H9 (cell line): ENCODE measurements at regions not wholly inside any gene's neighbourhood (a gene's known extent, or its start where the extent isn't known, plus 50 kb on each side); places are given as distances from the start of the nearest gene placed in this dataset.

ENCODE experiments used
- DNase-seq: peaks from one replicate; pipeline ENCODE4 v3.0.0-alpha.2; 2017
- H2AFZ ChIP-seq: one replicate; pipeline ENCODE4 v1.6.1; 2013; ENCODE audit warnings: mild to moderate bottlenecking, low read length, control low read depth, moderate library complexity
- H2AK5ac ChIP-seq: 2 replicates; pipeline ENCODE4 v1.6.1; 2013; ENCODE audit warnings: low read length, control low read depth, mixed read lengths; ENCODE audit not compliant: insufficient read length
- H2BK120ac ChIP-seq: one replicate; pipeline ENCODE4 v1.6.1; 2013; ENCODE audit warnings: low read depth, mild to moderate bottlenecking, low read length, control low read depth, inconsistent platforms; ENCODE audit not compliant: poor library complexity, severe bottlenecking
- H2BK12ac ChIP-seq: 2 replicates; pipeline ENCODE4 v1.6.1; 2013; ENCODE audit warnings: low read length, control low read depth, mixed read lengths, low read depth; ENCODE audit not compliant: insufficient read length
- H2BK15ac ChIP-seq: 2 replicates; pipeline ENCODE4 v1.6.1; 2013; ENCODE audit warnings: low read depth, low read length, control low read depth
- H2BK20ac ChIP-seq: one replicate; pipeline ENCODE4 v1.6.1; 2013; ENCODE audit warnings: low read depth, mild to moderate bottlenecking, low read length, control low read depth, inconsistent platforms; ENCODE audit not compliant: poor library complexity, severe bottlenecking
- H2BK5ac ChIP-seq: 2 replicates; pipeline ENCODE4 v1.6.1; 2013; ENCODE audit warnings: low read length, control low read depth, mixed read lengths; ENCODE audit not compliant: insufficient read length
- H3K14ac ChIP-seq: 2 replicates; pipeline ENCODE4 v1.6.1; 2013; ENCODE audit warnings: low read length, control low read depth; ENCODE audit not compliant: insufficient read depth
- H3K18ac ChIP-seq: 2 replicates; pipeline ENCODE4 v1.6.1; 2013; ENCODE audit warnings: low read depth, mild to moderate bottlenecking, mixed read lengths, low read length, control low read depth; ENCODE audit not compliant: insufficient read length
- H3K23ac ChIP-seq: 2 replicates; pipeline ENCODE4 v1.6.1; 2013; ENCODE audit warnings: low read length, control low read depth, mixed read lengths, low read depth; ENCODE audit not compliant: insufficient read length
- H3K23me2 ChIP-seq: 2 replicates; pipeline ENCODE4 v1.6.1; 2013; ENCODE audit warnings: low read depth, mild to moderate bottlenecking, mixed read lengths, low read length, control low read depth; ENCODE audit not compliant: insufficient read length, poor library complexity, severe bottlenecking
- H3K27ac ChIP-seq: 2 replicates; pipeline ENCODE4 v1.5.1; 2013; ENCODE audit warnings: low read length, control low read depth, mixed read lengths, low read depth; ENCODE audit not compliant: insufficient read length
- H3K27me3 ChIP-seq: 2 replicates; pipeline ENCODE4 v1.6.1; 2013; ENCODE audit warnings: low read length, control low read depth, inconsistent platforms; ENCODE audit not compliant: insufficient read depth
- H3K4ac ChIP-seq: 2 replicates; pipeline ENCODE4 v1.6.1; 2013; ENCODE audit warnings: low read depth, mild to moderate bottlenecking, control low read depth, inconsistent platforms, low read length, moderate library complexity
- H3K4me1 ChIP-seq: 2 replicates; pipeline ENCODE4 v1.6.1; 2013; ENCODE audit warnings: low read length, control low read depth, inconsistent platforms; ENCODE audit not compliant: insufficient read depth
- H3K4me2 ChIP-seq: 2 replicates; pipeline ENCODE4 v1.6.1; 2013; ENCODE audit warnings: low read length, control low read depth, mixed read lengths; ENCODE audit not compliant: insufficient read length, insufficient read depth
- H3K56ac ChIP-seq: 2 replicates; pipeline ENCODE4 v1.6.1; 2013; ENCODE audit warnings: low read depth, mild to moderate bottlenecking, mixed read lengths, low read length, control low read depth; ENCODE audit not compliant: insufficient read length
- H3K79me1 ChIP-seq: 2 replicates; pipeline ENCODE4 v1.6.1; 2013; ENCODE audit warnings: low read depth, mild to moderate bottlenecking, moderate library complexity, low read length, control low read depth, inconsistent platforms; ENCODE audit not compliant: insufficient read depth, poor library complexity, severe bottlenecking
- H3K79me2 ChIP-seq: 2 replicates; pipeline ENCODE4 v1.6.1; 2013; ENCODE audit warnings: low read length, control low read depth, inconsistent platforms; ENCODE audit not compliant: insufficient read depth
- H3K9ac ChIP-seq: 2 replicates; pipeline ENCODE4 v1.6.1; 2013; ENCODE audit warnings: low read length, control low read depth, mixed read lengths; ENCODE audit not compliant: insufficient read length; ENCODE audit errors: extremely low read depth
- H3K9me3 ChIP-seq: one replicate; pipeline ENCODE4 v1.6.1; 2013; ENCODE audit warnings: low read depth, low read length, inconsistent platforms; ENCODE audit not compliant: control insufficient read depth
- H3T11ph ChIP-seq: one replicate; pipeline ENCODE4 v1.6.1; 2013; ENCODE audit warnings: mild to moderate bottlenecking, low read length, control low read depth, inconsistent platforms
- H4K20me1 ChIP-seq: one replicate; pipeline ENCODE4 v1.6.1; 2013; ENCODE audit not compliant: control insufficient read depth, insufficient read length, insufficient read depth
- H4K5ac ChIP-seq: 2 replicates; pipeline ENCODE4 v1.6.1; 2013; ENCODE audit warnings: low read depth, mild to moderate bottlenecking, mixed read lengths, low read length, control low read depth; ENCODE audit not compliant: insufficient read length
- H4K8ac ChIP-seq: replicated peaks from 2 replicates; pipeline ENCODE4 v1.6.1; 2013; ENCODE audit warnings: low read length, control low read depth, mixed read lengths, low read depth; ENCODE audit not compliant: insufficient read length
- H4K91ac ChIP-seq: 2 replicates; pipeline ENCODE4 v1.6.1; 2013; ENCODE audit warnings: low read depth, mild to moderate bottlenecking, moderate library complexity, mixed read lengths, low read length, control low read depth; ENCODE audit not compliant: insufficient read length
- H3K27ac Mint-ChIP-seq, 3 experiments: 2 replicates in 2 of 3; 3 replicates in 1 of 3; pipeline ENCODE4 v1.8.0; 2020 to 2021; ENCODE audit warnings: mixed read lengths in 3 of 3, mild to moderate bottlenecking in 1 of 3, moderate library complexity in 1 of 3
- H3K27me3 Mint-ChIP-seq: 2 replicates; pipeline ENCODE4 v1.8.0; 2021; ENCODE audit warnings: low read depth, mild to moderate bottlenecking, moderate library complexity, mixed read lengths
- H3K36me3 Mint-ChIP-seq, 3 experiments: 2 replicates in 2 of 3; 3 replicates in 1 of 3; pipeline ENCODE4 v1.8.0; 2020 to 2021; ENCODE audit warnings: low read depth in 3 of 3, mixed read lengths in 3 of 3; ENCODE audit not compliant: insufficient read depth in 1 of 3
- H3K4me1 Mint-ChIP-seq, 2 experiments: 2 replicates each; pipeline ENCODE4 v1.8.0; 2020; ENCODE audit warnings: mixed read lengths in 2 of 2
- H3K4me3 Mint-ChIP-seq, 2 experiments: 2 replicates in 1 of 2; 3 replicates in 1 of 2; pipeline ENCODE4 v1.8.0; 2020 to 2021; ENCODE audit warnings: mild to moderate bottlenecking in 2 of 2, mixed read lengths in 2 of 2, moderate library complexity in 1 of 2
- H3K9me3 Mint-ChIP-seq, 2 experiments: 2 replicates in 1 of 2; 3 replicates in 1 of 2; pipeline ENCODE4 v1.8.0; 2020; ENCODE audit warnings: mild to moderate bottlenecking in 2 of 2, mixed read lengths in 2 of 2, moderate library complexity in 1 of 2
- WGBS: extraction: QIAGEN DNeasy Blood & Tissue Kit; methylation state at CpG from one replicate; pipeline ENCODE4 v1.1.7; 2013; ENCODE audit warnings: missing lambda C conversion rate, low lambda C conversion rate, mixed read lengths; ENCODE audit not compliant: insufficient read length; ENCODE audit errors: extremely low coverage; 5-methylcytosine and 5-hydroxymethylcytosine counted together
- TF ChIP-seq, protein P1 (sequence below): fragments of 200-600 bp; sonication (generic); conservative IDR thresholded peaks from 3 replicates; pipeline ENCODE4 v1.8.0; 2021; ENCODE audit warnings: antibody characterized with exemption, mild to moderate bottlenecking

DNA sequence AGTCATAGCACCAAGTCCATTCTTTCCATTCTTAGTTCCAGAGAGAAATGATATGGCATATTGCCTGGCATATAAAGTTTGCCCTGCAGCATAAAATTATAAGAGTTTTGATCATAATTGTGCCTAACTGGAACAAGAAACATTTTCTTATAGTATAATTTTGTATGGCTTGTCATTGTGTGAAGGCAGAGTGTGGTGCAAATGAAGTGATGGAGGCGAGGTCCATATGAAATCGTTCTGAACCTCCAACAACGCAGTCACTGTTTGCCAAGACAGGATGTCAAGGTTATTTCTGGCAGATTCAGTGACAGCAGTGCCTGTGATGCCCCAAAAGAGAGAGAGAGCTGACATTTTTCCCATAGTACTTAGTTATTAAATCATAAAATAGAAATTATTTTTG lies 584.0 kb downstream of the ADGRL2 start:
- Histone ChIP-seq H4K5ac (no peak overlapping the region), H2BK120ac (no peak overlapping the region), H3K4me2 (no peak overlapping the region), H3K4ac (no peak overlapping the region), H4K20me1 (no peaks in the 10 kb centered on the region), H4K91ac (no peak overlapping the region), H2BK20ac (no peak overlapping the region), H3K9ac (no peak overlapping the region), H2BK15ac (no peak overlapping the region), H2BK5ac (no peak overlapping the region), H3K14ac (no peak overlapping the region), H3K18ac (no peak overlapping the region), H3K27me3 (no peaks in the 10 kb centered on the region), H4K8ac (no peak overlapping the region), H3T11ph (no peak overlapping the region), H3K79me2 (no peaks in the 10 kb centered on the region), H2AK5ac (no peak overlapping the region), H3K56ac (no peak overlapping the region), H3K9me3 (no peaks in the 10 kb centered on the region), H3K27ac (no peak overlapping the region), H2AFZ (no peak overlapping the region), H3K79me1 (no peaks in the 10 kb centered on the region), H2BK12ac (no peak overlapping the region), H3K23ac (no peak overlapping the region), H3K23me2 (no peaks in the 10 kb centered on the region), H3K4me1 (no peaks in the 10 kb centered on the region)
- WGBS = no CpG with 5 or more reads among the region's 3 CpGs
- no peak overlapping the region for H3K27ac Mint-ChIP-seq
- H3K4me3 Mint-ChIP-seq = no peak overlapping the region
- no peaks in the 10 kb centered on the region; a peak in 1 of 5 replicates for H3K9me3 Mint-ChIP-seq
- H3K36me3 Mint-ChIP-seq = no peaks in the 10 kb centered on the region
- no peaks in the 10 kb centered on the region for H3K4me1 Mint-ChIP-seq
- DNase-seq = no peak
- H3K27me3 Mint-ChIP-seq = no peaks in the 10 kb centered on the region
- TF ChIP-seq, protein P1, sequence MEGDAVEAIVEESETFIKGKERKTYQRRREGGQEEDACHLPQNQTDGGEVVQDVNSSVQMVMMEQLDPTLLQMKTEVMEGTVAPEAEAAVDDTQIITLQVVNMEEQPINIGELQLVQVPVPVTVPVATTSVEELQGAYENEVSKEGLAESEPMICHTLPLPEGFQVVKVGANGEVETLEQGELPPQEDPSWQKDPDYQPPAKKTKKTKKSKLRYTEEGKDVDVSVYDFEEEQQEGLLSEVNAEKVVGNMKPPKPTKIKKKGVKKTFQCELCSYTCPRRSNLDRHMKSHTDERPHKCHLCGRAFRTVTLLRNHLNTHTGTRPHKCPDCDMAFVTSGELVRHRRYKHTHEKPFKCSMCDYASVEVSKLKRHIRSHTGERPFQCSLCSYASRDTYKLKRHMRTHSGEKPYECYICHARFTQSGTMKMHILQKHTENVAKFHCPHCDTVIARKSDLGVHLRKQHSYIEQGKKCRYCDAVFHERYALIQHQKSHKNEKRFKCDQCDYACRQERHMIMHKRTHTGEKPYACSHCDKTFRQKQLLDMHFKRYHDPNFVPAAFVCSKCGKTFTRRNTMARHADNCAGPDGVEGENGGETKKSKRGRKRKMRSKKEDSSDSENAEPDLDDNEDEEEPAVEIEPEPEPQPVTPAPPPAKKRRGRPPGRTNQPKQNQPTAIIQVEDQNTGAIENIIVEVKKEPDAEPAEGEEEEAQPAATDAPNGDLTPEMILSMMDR = no peak
